ENCODE measurements at regions not wholly inside any gene's neighbourhood (a gene's known extent, or its start where the extent isn't known, plus 50 kb on each side); places are given as distances from the start of the nearest gene placed in this dataset.

DNA sequence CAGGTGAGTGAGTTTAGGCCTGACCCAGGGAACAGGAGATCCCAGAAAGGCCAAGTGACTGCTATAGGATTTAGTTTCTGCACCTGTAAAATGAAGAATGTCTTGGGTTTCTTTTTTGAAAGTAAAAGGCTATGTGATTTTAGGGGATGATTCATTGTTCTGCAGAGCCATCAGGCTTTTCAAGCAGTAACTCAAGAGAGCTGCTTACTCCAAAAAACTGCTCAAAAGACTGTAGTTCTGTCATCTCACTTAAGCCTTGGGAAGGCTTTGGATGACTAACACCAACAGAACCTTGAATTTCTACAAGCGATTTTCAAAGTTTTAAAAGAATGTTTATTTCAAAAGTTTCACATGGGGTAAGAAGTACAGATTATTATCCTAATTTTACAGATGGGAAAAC, 165.1 kb downstream of the HAUS1 start:
- TF ChIP-seq CTCF (IDR thresholded peaks at IDR 0.05) (no peak), POLR2A (IDR thresholded peaks at IDR 0.05) (no peak)
